CD14-positive monocyte (primary cell): ENCODE measurements at regions not wholly inside any gene's neighbourhood (a gene's known extent, or its start where the extent isn't known, plus 50 kb on each side); places are given as distances from the start of the nearest gene placed in this dataset.

Experiments
- DNase-seq, 3 donors: peaks; one replicate each; pipeline ENCODE4 v3.0.0-alpha.2; 2011 to 2022
- H2AFZ ChIP-seq: 2 replicates; pipeline ENCODE4 v1.6.0; 2012; ENCODE audit warnings: mild to moderate bottlenecking, low read depth, low read length, inconsistent platforms; ENCODE audit not compliant: insufficient read depth, poor library complexity, severe bottlenecking
- H3K27ac ChIP-seq, 2 donors: 1 replicate in 1 of 2; 2 replicates in 1 of 2; pipeline ENCODE4 v1.5.1; 2012 to 2013; ENCODE audit warnings: low read length in 2 of 2, control low read depth in 1 of 2, inconsistent platforms in 1 of 2, low read depth in 1 of 2, mild to moderate bottlenecking in 1 of 2
- H3K27me3 ChIP-seq, 2 donors: one replicate each; pipeline versions ENCODE4 v1.6.0 to v1.6.1; 2011 to 2013; ENCODE audit warnings: low read length in 2 of 2; ENCODE audit not compliant: control insufficient read depth in 2 of 2, insufficient read depth in 2 of 2
- H3K36me3 ChIP-seq, 2 donors: replicated peaks in 1 of 2; 1 replicate in 1 of 2; 2 replicates in 1 of 2; pipeline versions ENCODE4 v1.5.1 to v1.6.1; 2012 to 2013; ENCODE audit warnings: low read length in 2 of 2, control low read depth in 1 of 2, inconsistent platforms in 1 of 2, mild to moderate bottlenecking in 1 of 2; ENCODE audit not compliant: insufficient read depth in 2 of 2, control insufficient read depth in 1 of 2
- H3K4me1 ChIP-seq, 2 donors: 1 replicate in 1 of 2; 2 replicates in 1 of 2; pipeline versions ENCODE4 v1.5.1 to v1.6.1; 2012 to 2013; ENCODE audit warnings: low read length in 2 of 2, control low read depth in 1 of 2, inconsistent platforms in 1 of 2, mild to moderate bottlenecking in 1 of 2, moderate library complexity in 1 of 2; ENCODE audit not compliant: insufficient read depth in 2 of 2, control insufficient read depth in 1 of 2
- H3K4me2 ChIP-seq: replicated peaks from 2 replicates; pipeline ENCODE3; 2012; ENCODE audit warnings: low read length, moderate library complexity, mild to moderate bottlenecking; ENCODE audit not compliant: poor library complexity, severe bottlenecking; ENCODE audit errors: extremely low read depth
- H3K4me3 ChIP-seq, 3 experiments: fragments of 200-600 bp in 1 of 3; sonication (generic) in 1 of 3; replicated peaks in 1 of 3; 1 replicate in 2 of 3; 2 replicates in 1 of 3; pipeline ENCODE4 v1.5.1; 2011 to 2013; ENCODE audit warnings: low read length in 3 of 3, mild to moderate bottlenecking in 3 of 3, control low read depth in 2 of 3, low read depth in 2 of 3, inconsistent platforms in 1 of 3, moderate library complexity in 1 of 3
- H3K79me2 ChIP-seq: 2 replicates; pipeline ENCODE4 v1.6.0; 2012; ENCODE audit warnings: mild to moderate bottlenecking, control low read depth, inconsistent platforms, low read length, moderate library complexity; ENCODE audit not compliant: insufficient read depth
- H3K9ac ChIP-seq: 2 replicates; pipeline ENCODE4 v1.6.0; 2017; ENCODE audit warnings: low read length, mild to moderate bottlenecking; ENCODE audit not compliant: insufficient read depth, poor library complexity, severe bottlenecking
- H3K9me3 ChIP-seq, 2 donors: replicated peaks in 1 of 2; 1 replicate in 1 of 2; 2 replicates in 1 of 2; pipeline versions ENCODE4 v1.5.1 to v1.6.1; 2012 to 2013; ENCODE audit warnings: low read length in 2 of 2, control low read depth in 1 of 2; ENCODE audit not compliant: control insufficient read depth in 1 of 2, insufficient read depth in 1 of 2
- H4K20me1 ChIP-seq: 2 replicates; pipeline ENCODE4 v1.6.0; 2012; ENCODE audit warnings: mild to moderate bottlenecking, low read length, control low read depth, moderate library complexity; ENCODE audit not compliant: insufficient read depth
- H3K27ac Mint-ChIP-seq, 7 donors: one replicate each; pipeline ENCODE4 v1.8.0; 2020; ENCODE audit warnings: mild to moderate bottlenecking in 7 of 7, mixed read lengths in 7 of 7, moderate library complexity in 6 of 7, inconsistent platforms in 2 of 7
- H3K27me3 Mint-ChIP-seq, 3 donors: one replicate each; pipeline ENCODE4 v1.8.0; 2021 to 2022; ENCODE audit warnings: low read depth in 3 of 3, mild to moderate bottlenecking in 3 of 3, mixed read lengths in 3 of 3, moderate library complexity in 3 of 3, inconsistent platforms in 1 of 3
- H3K36me3 Mint-ChIP-seq, 2 donors: one replicate each; pipeline ENCODE4 v1.8.0; 2020; ENCODE audit warnings: mixed read lengths in 2 of 2, inconsistent platforms in 1 of 2, mild to moderate bottlenecking in 1 of 2
- H3K4me1 Mint-ChIP-seq: one replicate; pipeline ENCODE4 v1.8.0; 2020; ENCODE audit warnings: mild to moderate bottlenecking, mixed read lengths
- H3K4me3 Mint-ChIP-seq, 2 donors: one replicate each; pipeline ENCODE4 v1.8.0; 2020; ENCODE audit warnings: mild to moderate bottlenecking in 2 of 2, mixed read lengths in 2 of 2, moderate library complexity in 1 of 2
- H3K9me3 Mint-ChIP-seq, 7 donors: one replicate each; pipeline ENCODE4 v1.8.0; 2020 to 2022; ENCODE audit warnings: mixed read lengths in 7 of 7, mild to moderate bottlenecking in 6 of 7, moderate library complexity in 6 of 7, inconsistent platforms in 2 of 7
- CTCF ChIP-seq: fragments of 200-600 bp; IDR thresholded peaks from one replicate; pipeline ENCODE4 v1.8.0; 2022; ENCODE audit warnings: antibody characterized with exemption, mild to moderate bottlenecking
- WGBS: methylation state at CpG from one replicate; pipeline ENCODE4 v1.1.5; 2013; ENCODE audit warnings: missing lambda C conversion rate; ENCODE audit not compliant: insufficient coverage; 5-methylcytosine and 5-hydroxymethylcytosine counted together
- intact Hi-C, 2 donors: fragments of 100-400 bp; cut with micrococcal nuclease; formaldehyde crosslinking; loops; one replicate each; pipeline versions ENCODE4 v1.15.0 to v1.15.1; 2023

- H3K4me3 ChIP-seq, result no peak overlapping the region
- Mint-ChIP-seq H3K4me1 (peaks cover under 1% of the 10 kb centered on the region), H3K9me3 (peaks cover 10 to 22% (median 17%) of the 10 kb centered on the region in 7 donors), H3K36me3 (no peaks in the 10 kb centered on the region), H3K27ac (no peak overlapping the region), H3K4me3 (no peak overlapping the region), H3K27me3 (peaks cover 0 to 7% (median 3%) of the 10 kb centered on the region in 3 donors)
- H3K4me1 ChIP-seq, result no peaks in the 10 kb centered on the region
- H3K36me3 ChIP-seq, result no peaks in the 10 kb centered on the region
- H3K27me3 ChIP-seq, result no peaks in the 10 kb centered on the region
- no peak overlapping the region for H3K4me2 ChIP-seq
- peaks cover 12 to 18% of the 10 kb centered on the region in 2 donors for H3K9me3 ChIP-seq
- no peak overlapping the region for H2AFZ ChIP-seq
- no peak for DNase-seq
- H3K27ac ChIP-seq, result no peak overlapping the region
- no peaks in the 10 kb centered on the region for H3K79me2 ChIP-seq
- no peak for TF ChIP-seq CTCF
- H3K9ac ChIP-seq, result no peak overlapping the region
- intact Hi-C loops, result no loop called here
- H4K20me1 ChIP-seq, result no peaks in the 10 kb centered on the region
- 8% methylated on average over 1 of the region's 3 CpGs for WGBS
Measured at GRCh38 chr5:135660826-135661575, 82.2 kb upstream of the CXCL14 start.

GRCh38 chr5:135657536-135658305, 78.9 kb upstream of the CXCL14 start:
- H3K4me3 Mint-ChIP-seq, result no peak overlapping the region
- no peaks in the 10 kb centered on the region for H3K27me3 ChIP-seq
- H3K9me3 ChIP-seq, result peaks cover 12 to 18% of the 10 kb centered on the region in 2 donors
- peaks cover 10 to 22% (median 18%) of the 10 kb centered on the region in 7 donors for H3K9me3 Mint-ChIP-seq
- no peaks in the 10 kb centered on the region for H3K36me3 Mint-ChIP-seq
- intact Hi-C loops, result no loop called here
- H3K79me2 ChIP-seq, result no peaks in the 10 kb centered on the region
- H3K9ac ChIP-seq, result no peak overlapping the region
- no peaks in the 10 kb centered on the region for H3K4me1 ChIP-seq
- no peak overlapping the region for H3K4me2 ChIP-seq
- no peak for TF ChIP-seq CTCF
- no peak overlapping the region for H3K27ac ChIP-seq
- H3K4me1 Mint-ChIP-seq, result no peaks in the 10 kb centered on the region
- no peak overlapping the region for H2AFZ ChIP-seq
- H3K27ac Mint-ChIP-seq, result no peak overlapping the region
- H4K20me1 ChIP-seq, result no peaks in the 10 kb centered on the region
- no peak for DNase-seq
- WGBS, result 63% methylated on average over 1 of the region's 3 CpGs
- no peaks in the 10 kb centered on the region for H3K36me3 ChIP-seq
- H3K27me3 Mint-ChIP-seq, result peaks cover 2 to 4% (median 2%) of the 10 kb centered on the region in 3 donors
- no peak overlapping the region for H3K4me3 ChIP-seq
